Osteoblast (primary cell): ENCODE measurements at regions not wholly inside any gene's neighbourhood (a gene's known extent, or its start where the extent isn't known, plus 50 kb on each side); places are given as distances from the start of the nearest gene placed in this dataset.
"Not testable (repeated sequence)": the region's sequence is repeated elsewhere in the genome, so short reads cannot be mapped to it uniquely, and the experiment has no call there.

Experiments used
- DNase-seq: peaks from one replicate; pipeline ENCODE4 v3.0.0; 2011; ENCODE audit warnings: low spot score, mixed read lengths; ENCODE audit not compliant: insufficient read length; ENCODE audit errors: missing footprints
- H2AFZ ChIP-seq: 2 replicates; pipeline ENCODE4 v1.6.0; 2011; ENCODE audit warnings: mild to moderate bottlenecking, low read length
- H3K27ac ChIP-seq: 2 replicates; pipeline ENCODE4 v1.5.1; 2011; ENCODE audit warnings: mild to moderate bottlenecking, low read depth, low read length, moderate library complexity
- H3K27me3 ChIP-seq: 2 replicates; pipeline ENCODE4 v1.6.0; 2012; ENCODE audit warnings: mild to moderate bottlenecking, control low read depth, inconsistent platforms, low read length, moderate library complexity; ENCODE audit not compliant: insufficient read depth
- H3K36me3 ChIP-seq: 2 replicates; pipeline ENCODE4 v1.5.1; 2011; ENCODE audit warnings: mild to moderate bottlenecking, low read length, control low read depth, moderate library complexity; ENCODE audit not compliant: insufficient read depth
- H3K4me1 ChIP-seq: 2 replicates; pipeline ENCODE4 v1.5.1; 2011; ENCODE audit warnings: mild to moderate bottlenecking, low read length, control low read depth, moderate library complexity; ENCODE audit not compliant: insufficient read depth
- H3K4me2 ChIP-seq: 2 replicates; pipeline ENCODE4 v1.6.0; 2011; ENCODE audit warnings: mild to moderate bottlenecking, low read length; ENCODE audit not compliant: insufficient read depth
- H3K4me3 ChIP-seq: fragments of 200-600 bp; sonication (generic); 3 replicates; pipeline ENCODE4 v1.5.1; 2012; ENCODE audit warnings: mild to moderate bottlenecking, low read length, inconsistent platforms; ENCODE audit not compliant: insufficient read depth
- H3K79me2 ChIP-seq: 2 replicates; pipeline ENCODE4 v1.6.0; 2012; ENCODE audit warnings: mild to moderate bottlenecking, low read length, control low read depth, inconsistent platforms; ENCODE audit not compliant: insufficient read depth
- H3K9me3 ChIP-seq: 2 replicates; pipeline ENCODE4 v1.5.1; 2011; ENCODE audit warnings: low read depth, low read length, control low read depth
- H4K20me1 ChIP-seq: 2 replicates; pipeline ENCODE4 v1.6.0; 2012; ENCODE audit warnings: mild to moderate bottlenecking, low read length, control low read depth; ENCODE audit not compliant: insufficient read depth
- TF ChIP-seq, protein P1 (sequence below): IDR thresholded peaks from 2 replicates; pipeline ENCODE4 v1.5.1; 2011; ENCODE audit warnings: mild to moderate bottlenecking, low read depth, low read length, moderate library complexity; ENCODE audit errors: extremely low read depth

DNA sequence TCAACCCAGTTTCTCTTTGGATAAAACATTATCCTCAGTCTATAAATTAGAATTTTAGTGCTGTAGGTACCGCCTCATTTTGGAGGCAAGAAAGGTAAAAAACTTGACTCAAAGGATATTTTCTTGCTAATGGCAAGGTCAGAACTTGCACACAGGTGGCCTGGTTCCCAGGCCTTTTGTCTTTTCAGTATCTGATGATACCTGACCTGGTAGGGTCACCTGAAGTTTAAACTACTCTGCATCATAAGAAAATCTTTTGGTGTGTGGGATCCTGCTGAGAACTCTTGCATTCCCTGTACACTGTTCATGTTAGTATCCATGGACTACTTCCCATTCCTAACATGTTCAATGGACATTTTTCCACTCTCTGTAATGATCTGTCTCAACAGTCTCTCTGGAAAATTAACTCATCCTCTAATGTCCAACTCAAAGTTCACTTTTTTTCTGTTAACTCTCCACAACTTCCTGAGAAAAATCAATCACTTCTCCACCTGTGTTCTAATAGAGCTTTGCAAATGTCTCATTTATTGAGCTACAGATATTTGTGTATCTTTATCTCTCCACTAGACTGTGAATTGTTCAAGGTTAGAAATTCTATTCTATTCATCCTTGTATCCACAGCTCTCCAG, 317.1 kb upstream of the SOX9 start:
- TF ChIP-seq, protein P1, sequence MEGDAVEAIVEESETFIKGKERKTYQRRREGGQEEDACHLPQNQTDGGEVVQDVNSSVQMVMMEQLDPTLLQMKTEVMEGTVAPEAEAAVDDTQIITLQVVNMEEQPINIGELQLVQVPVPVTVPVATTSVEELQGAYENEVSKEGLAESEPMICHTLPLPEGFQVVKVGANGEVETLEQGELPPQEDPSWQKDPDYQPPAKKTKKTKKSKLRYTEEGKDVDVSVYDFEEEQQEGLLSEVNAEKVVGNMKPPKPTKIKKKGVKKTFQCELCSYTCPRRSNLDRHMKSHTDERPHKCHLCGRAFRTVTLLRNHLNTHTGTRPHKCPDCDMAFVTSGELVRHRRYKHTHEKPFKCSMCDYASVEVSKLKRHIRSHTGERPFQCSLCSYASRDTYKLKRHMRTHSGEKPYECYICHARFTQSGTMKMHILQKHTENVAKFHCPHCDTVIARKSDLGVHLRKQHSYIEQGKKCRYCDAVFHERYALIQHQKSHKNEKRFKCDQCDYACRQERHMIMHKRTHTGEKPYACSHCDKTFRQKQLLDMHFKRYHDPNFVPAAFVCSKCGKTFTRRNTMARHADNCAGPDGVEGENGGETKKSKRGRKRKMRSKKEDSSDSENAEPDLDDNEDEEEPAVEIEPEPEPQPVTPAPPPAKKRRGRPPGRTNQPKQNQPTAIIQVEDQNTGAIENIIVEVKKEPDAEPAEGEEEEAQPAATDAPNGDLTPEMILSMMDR, result no peak
- H3K4me3 ChIP-seq, result no peak overlapping the region
- no peaks in the 10 kb centered on the region for H3K27me3 ChIP-seq
- no peak for DNase-seq
- H3K27ac ChIP-seq, result no peak overlapping the region
- H3K4me2 ChIP-seq, result no peak overlapping the region
- no peaks in the 10 kb centered on the region for H3K9me3 ChIP-seq
- H3K4me1 ChIP-seq, result peaks cover 10% of the 10 kb centered on the region
- no peaks in the 10 kb centered on the region for H4K20me1 ChIP-seq
- no peaks in the 10 kb centered on the region for H3K36me3 ChIP-seq
- H3K79me2 ChIP-seq, result no peaks in the 10 kb centered on the region
- no peak overlapping the region for H2AFZ ChIP-seq

DNA sequence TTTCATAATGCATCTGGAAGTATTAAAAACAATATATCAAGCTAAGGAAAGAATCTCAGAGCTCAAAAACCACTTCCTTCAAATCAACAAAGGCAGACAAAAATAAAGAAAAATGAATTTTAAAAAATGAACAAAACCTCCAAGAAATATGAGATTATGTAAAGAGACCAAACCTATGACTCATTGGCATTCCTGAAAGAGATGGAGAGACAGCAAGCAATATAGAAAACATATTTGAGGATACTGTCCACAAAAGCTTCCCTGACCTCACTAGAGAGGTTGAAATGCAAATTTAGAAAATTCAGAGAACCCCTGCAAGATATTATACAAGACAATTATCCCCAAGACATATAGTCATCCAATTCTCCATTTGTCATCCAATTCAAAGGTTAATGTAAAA, 311.3 kb upstream of the SOX9 start:
- TF ChIP-seq, protein P1, result no peak

DNA sequence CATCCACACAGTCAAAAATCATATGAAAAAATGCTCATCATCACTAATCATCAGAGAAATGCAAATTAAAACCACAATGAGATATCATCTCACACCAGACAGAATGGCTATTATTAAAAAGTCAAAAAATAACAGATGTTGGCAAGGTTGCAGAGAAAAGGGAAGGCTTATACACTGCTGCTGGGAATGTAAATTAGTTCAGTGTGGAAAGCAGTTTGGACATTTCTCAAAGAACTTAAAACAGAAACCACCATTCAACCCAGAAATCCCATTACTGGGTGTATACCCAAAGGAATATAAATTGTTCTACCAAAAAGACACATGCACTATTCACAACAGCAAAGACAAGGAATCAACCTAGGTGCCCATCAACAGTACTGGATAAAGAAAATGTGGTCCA, 307.0 kb upstream of the SOX9 start:
- H3K9me3 ChIP-seq, H3K4me2 ChIP-seq, H2AFZ ChIP-seq, H3K36me3 ChIP-seq, H3K4me3 ChIP-seq, DNase-seq, H3K27ac ChIP-seq, H3K79me2 ChIP-seq, H3K27me3 ChIP-seq, H3K4me1 ChIP-seq, H4K20me1 ChIP-seq: not testable (repeated sequence)

More for the DNA sequence above, 311.3 kb upstream of the SOX9 start:
- Histone ChIP-seq H3K27ac (no peak overlapping the region), H3K27me3 (no peaks in the 10 kb centered on the region), H2AFZ (no peak overlapping the region), H3K79me2 (no peaks in the 10 kb centered on the region), H3K36me3 (no peaks in the 10 kb centered on the region), H3K4me3 (no peak overlapping the region), H3K9me3 (no peaks in the 10 kb centered on the region), H3K4me2 (no peak overlapping the region), H3K4me1 (peaks cover 6% of the 10 kb centered on the region), H4K20me1 (no peaks in the 10 kb centered on the region)
- no peak for DNase-seq

DNA sequence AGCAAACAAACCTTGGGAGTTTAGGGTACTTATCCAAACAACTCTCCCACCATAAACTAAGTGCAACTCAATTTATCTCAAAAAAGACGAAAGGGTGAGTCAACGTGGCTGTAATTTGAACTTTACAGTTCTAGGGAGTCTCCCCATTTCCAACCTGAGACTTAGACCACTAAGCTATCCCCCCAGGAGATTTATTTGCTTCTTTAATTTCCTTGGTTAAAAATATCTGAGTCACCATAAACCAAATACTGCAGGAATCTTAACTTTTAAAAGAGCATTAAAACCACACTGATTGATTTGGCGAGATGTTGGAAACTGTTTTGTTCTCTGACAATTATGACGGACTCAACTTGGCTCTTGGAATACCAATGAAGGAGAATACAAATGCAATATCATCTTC, 299.3 kb upstream of the SOX9 start:
- Histone ChIP-seq H3K27me3 (no peaks in the 10 kb centered on the region), H3K4me1 (no peaks in the 10 kb centered on the region), H3K4me2 (no peak overlapping the region), H3K27ac (no peak overlapping the region), H3K4me3 (no peak overlapping the region), H4K20me1 (no peaks in the 10 kb centered on the region), H3K36me3 (no peaks in the 10 kb centered on the region), H3K9me3 (no peaks in the 10 kb centered on the region), H2AFZ (no peak overlapping the region), H3K79me2 (no peaks in the 10 kb centered on the region)
- TF ChIP-seq, protein P1, result no peak
- DNase-seq, result no peak
